ENCODE measurements at regions not wholly inside any gene's neighbourhood (a gene's known extent, or its start where the extent isn't known, plus 50 kb on each side); places are given as distances from the start of the nearest gene placed in this dataset.
"Not testable (repeated sequence)": the region's sequence is repeated elsewhere in the genome, so short reads cannot be mapped to it uniquely, and the experiment has no call there.

GRCh38 chr12:38120438-38120837, 196.1 kb upstream of the ALG10B start:
- no peak overlapping the region for H3K4me3 ChIP-seq (ENCODE audit: control insufficient read depth, low read depth, low read length)
- TF ChIP-seq, protein P1, sequence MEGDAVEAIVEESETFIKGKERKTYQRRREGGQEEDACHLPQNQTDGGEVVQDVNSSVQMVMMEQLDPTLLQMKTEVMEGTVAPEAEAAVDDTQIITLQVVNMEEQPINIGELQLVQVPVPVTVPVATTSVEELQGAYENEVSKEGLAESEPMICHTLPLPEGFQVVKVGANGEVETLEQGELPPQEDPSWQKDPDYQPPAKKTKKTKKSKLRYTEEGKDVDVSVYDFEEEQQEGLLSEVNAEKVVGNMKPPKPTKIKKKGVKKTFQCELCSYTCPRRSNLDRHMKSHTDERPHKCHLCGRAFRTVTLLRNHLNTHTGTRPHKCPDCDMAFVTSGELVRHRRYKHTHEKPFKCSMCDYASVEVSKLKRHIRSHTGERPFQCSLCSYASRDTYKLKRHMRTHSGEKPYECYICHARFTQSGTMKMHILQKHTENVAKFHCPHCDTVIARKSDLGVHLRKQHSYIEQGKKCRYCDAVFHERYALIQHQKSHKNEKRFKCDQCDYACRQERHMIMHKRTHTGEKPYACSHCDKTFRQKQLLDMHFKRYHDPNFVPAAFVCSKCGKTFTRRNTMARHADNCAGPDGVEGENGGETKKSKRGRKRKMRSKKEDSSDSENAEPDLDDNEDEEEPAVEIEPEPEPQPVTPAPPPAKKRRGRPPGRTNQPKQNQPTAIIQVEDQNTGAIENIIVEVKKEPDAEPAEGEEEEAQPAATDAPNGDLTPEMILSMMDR (IDR thresholded peaks at IDR 0.05; ENCODE audit: control insufficient read depth, insufficient read depth, low read depth, low read length, missing control alignments): no peak
- DNase-seq (ENCODE audit: low read depth): no peak

GRCh38 chr12:38123028-38123427, 193.5 kb upstream of the ALG10B start:
- DNase-seq (ENCODE audit: low read depth); H3K4me3 ChIP-seq (ENCODE audit: control insufficient read depth, low read depth, low read length): not testable (repeated sequence)

DNA sequence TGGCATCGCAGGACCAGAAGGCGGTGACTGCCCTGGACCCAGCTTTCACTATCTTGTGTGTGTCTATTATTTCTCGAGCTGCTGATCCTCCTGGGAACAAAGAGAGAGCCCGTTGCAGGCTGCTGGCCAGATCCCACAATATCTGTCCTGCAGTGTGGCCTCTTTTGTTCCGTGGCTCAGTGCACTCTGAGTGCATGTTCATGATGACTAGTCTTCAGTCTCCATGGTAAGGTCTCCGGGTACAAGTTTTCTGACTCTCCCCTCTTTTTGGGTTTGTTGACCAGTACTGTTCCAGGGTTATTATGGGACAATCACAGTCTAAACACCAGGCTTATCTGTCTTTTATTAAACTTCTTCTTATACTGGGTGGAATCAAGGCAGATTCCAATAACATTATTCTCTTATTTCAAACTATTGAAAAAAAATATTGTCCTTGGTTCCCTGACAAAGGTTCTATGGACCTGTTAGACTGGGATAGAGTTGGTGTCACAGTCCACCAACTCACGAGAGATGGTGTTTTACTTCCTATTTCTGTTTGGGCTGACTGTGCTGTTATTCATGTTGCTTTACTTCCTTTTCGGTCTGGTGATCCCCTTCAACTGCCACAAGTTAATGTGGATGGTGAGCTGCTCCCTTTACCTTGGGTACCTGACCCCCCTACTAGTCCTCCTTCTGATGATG, 192.9 kb upstream of the ALG10B start:
- TF ChIP-seq, protein P1 (IDR thresholded peaks at IDR 0.05; ENCODE audit: control insufficient read depth, insufficient read depth, low read depth, low read length, missing control alignments): no peak
- DNase-seq (ENCODE audit: low read depth): no peak
- H3K4me3 ChIP-seq (ENCODE audit: control insufficient read depth, low read depth, low read length): no peak overlapping the region

- no peak overlapping the region for H3K4me3 ChIP-seq (ENCODE audit: control insufficient read depth, low read depth, low read length)
- TF ChIP-seq, protein P1 (IDR thresholded peaks at IDR 0.05; ENCODE audit: control insufficient read depth, insufficient read depth, low read depth, low read length, missing control alignments): no peak
- no peak for DNase-seq (ENCODE audit: low read depth)
Measured at GRCh38 chr12:38124247-38125012, 192.1 kb upstream of the ALG10B start.

GRCh38 chr12:38132139-38132538, 184.4 kb upstream of the ALG10B start:
- no peak for DNase-seq (ENCODE audit: low read depth)
- H3K4me3 ChIP-seq (ENCODE audit: control insufficient read depth, low read depth, low read length): no peak overlapping the region
- TF ChIP-seq, protein P1 (IDR thresholded peaks at IDR 0.05; ENCODE audit: control insufficient read depth, insufficient read depth, low read depth, low read length, missing control alignments): no peak

DNA sequence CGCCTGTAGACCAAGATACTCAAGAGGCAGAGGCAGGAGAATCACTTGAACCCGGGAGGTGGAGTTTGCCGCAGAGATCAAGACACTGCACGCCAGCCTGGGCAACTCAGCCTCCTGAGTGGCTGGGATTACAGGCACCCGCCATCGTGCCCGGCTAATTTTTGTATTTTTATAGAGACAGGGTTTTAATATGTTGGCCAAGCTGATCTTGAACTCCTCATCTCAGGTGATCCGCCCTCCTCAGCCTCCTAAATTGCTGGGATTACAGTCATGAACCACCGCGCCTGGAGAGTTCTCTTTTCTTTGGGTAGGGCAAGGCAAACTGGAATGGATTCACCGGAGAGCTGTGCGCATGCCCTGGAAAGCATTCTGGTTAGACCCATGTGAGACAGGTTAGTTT, 179.3 kb upstream of the ALG10B start:
- DNase-seq (ENCODE audit: low read depth): no peak

DNA sequence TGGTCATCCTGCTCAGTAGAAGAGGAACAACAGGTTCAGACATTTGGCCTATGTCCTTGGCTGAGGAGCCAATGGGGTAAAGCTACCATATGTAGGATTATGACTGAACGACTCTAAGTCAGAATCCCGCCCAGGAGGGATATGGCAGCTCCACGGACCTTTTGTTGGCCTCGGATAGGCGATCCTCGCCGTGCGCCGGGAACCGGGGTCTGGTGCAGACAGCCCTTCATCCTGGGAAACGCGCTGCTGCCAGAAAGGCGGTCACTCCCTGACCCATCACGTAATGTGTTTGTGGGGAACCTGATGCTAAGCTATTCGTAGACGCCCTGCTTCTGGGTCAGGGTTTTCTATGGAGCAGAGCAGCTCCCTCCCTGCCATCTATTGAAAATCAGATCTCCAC, 178.9 kb upstream of the ALG10B start:
- DNase-seq (ENCODE audit: low read depth): no peak
- H3K4me3 ChIP-seq (ENCODE audit: control insufficient read depth, low read depth, low read length): no peak overlapping the region
- TF ChIP-seq, protein P1 (IDR thresholded peaks at IDR 0.05; ENCODE audit: control insufficient read depth, insufficient read depth, low read depth, low read length, missing control alignments): no peak

More for the DNA sequence above, 179.3 kb upstream of the ALG10B start:
- H3K4me3 ChIP-seq (ENCODE audit: control insufficient read depth, low read depth, low read length): no peak overlapping the region
- TF ChIP-seq, protein P1 (IDR thresholded peaks at IDR 0.05; ENCODE audit: control insufficient read depth, insufficient read depth, low read depth, low read length, missing control alignments): no peak
